SIG-M5 (cell line): ENCODE measurements at regions not wholly inside any gene's neighbourhood (a gene's known extent, or its start where the extent isn't known, plus 50 kb on each side); places are given as distances from the start of the nearest gene placed in this dataset.

Experiments
- DNase-seq: peaks from one replicate; lab custom pipeline; 2025; lab: John Stamatoyannopoulos, UW

GRCh38 chr4:3852711-3853110, 86.5 kb downstream of the ADRA2C start:
- DNase-seq: no peak

- DNase-seq: no peak
These were observed 87.3 kb downstream of the ADRA2C start for GRCh38 chr4:3853388-3854035.

GRCh38 chr4:3854661-3855060, 88.5 kb downstream of the ADRA2C start:
- no peak for DNase-seq

- DNase-seq: no peak
These were observed 89.5 kb downstream of the ADRA2C start for GRCh38 chr4:3855646-3856045.

GRCh38 chr4:3856604-3857204, 90.5 kb downstream of the ADRA2C start:
- no peak for DNase-seq

GRCh38 chr4:3857269-3857926, 91.2 kb downstream of the ADRA2C start:
- no peak for DNase-seq

- DNase-seq: no peak
These were observed 92.0 kb downstream of the ADRA2C start for GRCh38 chr4:3858046-3858730.

- DNase-seq: no peak
These were observed 92.7 kb downstream of the ADRA2C start for GRCh38 chr4:3858765-3859388.

- no peak for DNase-seq
These were observed 93.4 kb downstream of the ADRA2C start for GRCh38 chr4:3859571-3859970.

- DNase-seq: no peak
These were observed 94.1 kb downstream of the ADRA2C start for GRCh38 chr4:3860061-3860912.

GRCh38 chr4:3860913-3861636, 94.9 kb downstream of the ADRA2C start:
- no peak for DNase-seq

- DNase-seq: no peak
These were observed 95.8 kb downstream of the ADRA2C start for GRCh38 chr4:3861720-3862639.

GRCh38 chr4:3862640-3863420, 96.6 kb downstream of the ADRA2C start:
- DNase-seq: no peak

- no peak for DNase-seq
These were observed 97.9 kb downstream of the ADRA2C start for GRCh38 chr4:3863841-3864741.

- DNase-seq: no peak
These were observed 98.8 kb downstream of the ADRA2C start for GRCh38 chr4:3864742-3865721.

- no peak for DNase-seq
These were observed 100.0 kb downstream of the ADRA2C start for GRCh38 chr4:3865986-3866812.
